ENCODE measurements at regions not wholly inside any gene's neighbourhood (a gene's known extent, or its start where the extent isn't known, plus 50 kb on each side); places are given as distances from the start of the nearest gene placed in this dataset.

DNA sequence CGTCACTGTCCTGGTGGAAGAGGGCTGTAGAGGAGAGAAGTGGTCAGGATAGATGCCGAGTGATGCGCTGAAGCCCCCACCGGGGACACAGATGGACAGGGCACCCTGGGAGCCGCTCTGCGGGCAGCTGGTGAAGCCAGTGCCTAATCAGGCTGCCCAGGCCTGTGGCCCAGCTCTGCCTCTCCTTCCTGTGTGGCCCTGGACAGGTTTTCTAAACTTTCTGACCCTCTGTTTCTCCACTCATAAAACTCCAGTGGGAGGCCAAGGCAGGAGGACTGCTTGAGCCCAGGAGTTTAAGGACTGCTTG, 86.1 kb downstream of the C5orf15 start:
- TF ChIP-seq, protein P1, sequence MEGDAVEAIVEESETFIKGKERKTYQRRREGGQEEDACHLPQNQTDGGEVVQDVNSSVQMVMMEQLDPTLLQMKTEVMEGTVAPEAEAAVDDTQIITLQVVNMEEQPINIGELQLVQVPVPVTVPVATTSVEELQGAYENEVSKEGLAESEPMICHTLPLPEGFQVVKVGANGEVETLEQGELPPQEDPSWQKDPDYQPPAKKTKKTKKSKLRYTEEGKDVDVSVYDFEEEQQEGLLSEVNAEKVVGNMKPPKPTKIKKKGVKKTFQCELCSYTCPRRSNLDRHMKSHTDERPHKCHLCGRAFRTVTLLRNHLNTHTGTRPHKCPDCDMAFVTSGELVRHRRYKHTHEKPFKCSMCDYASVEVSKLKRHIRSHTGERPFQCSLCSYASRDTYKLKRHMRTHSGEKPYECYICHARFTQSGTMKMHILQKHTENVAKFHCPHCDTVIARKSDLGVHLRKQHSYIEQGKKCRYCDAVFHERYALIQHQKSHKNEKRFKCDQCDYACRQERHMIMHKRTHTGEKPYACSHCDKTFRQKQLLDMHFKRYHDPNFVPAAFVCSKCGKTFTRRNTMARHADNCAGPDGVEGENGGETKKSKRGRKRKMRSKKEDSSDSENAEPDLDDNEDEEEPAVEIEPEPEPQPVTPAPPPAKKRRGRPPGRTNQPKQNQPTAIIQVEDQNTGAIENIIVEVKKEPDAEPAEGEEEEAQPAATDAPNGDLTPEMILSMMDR (IDR thresholded peaks at IDR 0.05) = no peak
- TF ChIP-seq POLR2AphosphoS5 (IDR thresholded peaks at IDR 0.05) (no peak), POLR2A (IDR thresholded peaks at IDR 0.05) (no peak)

All from prostate gland (tissue), 2 donors.